Activated T-cell treated with anti-CD3 and anti-CD28 coated beads, Interleukin-2, amount 50 U/mL, for 72 hours (primary cell): ENCODE measurements at regions not wholly inside any gene's neighbourhood (a gene's known extent, or its start where the extent isn't known, plus 50 kb on each side); places are given as distances from the start of the nearest gene placed in this dataset.

Experiments
- ATAC-seq, 2 donors: fragments of 150-1000 bp; cut with Tn5 transposase; replicated peaks in 1 of 2; 2 replicates each; pipeline ENCODE4 v1.10.0; 2021; ENCODE audit warnings: moderate library complexity in 2 of 2, mild to moderate bottlenecking in 1 of 2
- DNase-seq, 2 donors: peaks; one replicate each; pipeline ENCODE4 v3.0.0; 2021 to 2022; ENCODE audit warnings: mixed read lengths in 1 of 2
- H3K27ac Mint-ChIP-seq: one replicate; pipeline ENCODE4 v1.8.0; 2022; ENCODE audit warnings: mild to moderate bottlenecking, moderate library complexity, mixed read lengths
- H3K27me3 Mint-ChIP-seq: one replicate; pipeline ENCODE4 v1.8.0; 2022; ENCODE audit warnings: low read depth, mixed read lengths
- H3K36me3 Mint-ChIP-seq, 2 donors: one replicate each; pipeline ENCODE4 v1.8.0; 2022; ENCODE audit warnings: mixed read lengths in 2 of 2, mild to moderate bottlenecking in 1 of 2; ENCODE audit not compliant: insufficient read depth in 2 of 2
- H3K4me1 Mint-ChIP-seq: one replicate; pipeline ENCODE4 v1.8.0; 2022; ENCODE audit warnings: low read depth, mixed read lengths
- H3K4me3 Mint-ChIP-seq, 2 donors: one replicate each; pipeline ENCODE4 v1.8.0; 2022; ENCODE audit warnings: mild to moderate bottlenecking in 2 of 2, mixed read lengths in 2 of 2, moderate library complexity in 2 of 2
- H3K9me3 Mint-ChIP-seq, 2 donors: one replicate each; pipeline ENCODE4 v1.8.0; 2022; ENCODE audit warnings: mixed read lengths in 2 of 2

GRCh38 chr18:22320771-22321170, 96.9 kb downstream of the CTAGE1 start:
- Mint-ChIP-seq H3K27ac (no peak overlapping the region), H3K9me3 (no peaks in the 10 kb centered on the region), H3K4me1 (no peaks in the 10 kb centered on the region), H3K36me3 (no peaks in the 10 kb centered on the region), H3K27me3 (no peaks in the 10 kb centered on the region), H3K4me3 (no peak overlapping the region)
- no peak for ATAC-seq
- DNase-seq, result no peak

GRCh38 chr18:22320155-22320554, 97.6 kb downstream of the CTAGE1 start:
- Mint-ChIP-seq H3K27ac (no peak overlapping the region), H3K9me3 (no peaks in the 10 kb centered on the region), H3K27me3 (no peaks in the 10 kb centered on the region), H3K36me3 (no peaks in the 10 kb centered on the region), H3K4me3 (no peak overlapping the region), H3K4me1 (no peaks in the 10 kb centered on the region)
- ATAC-seq (no peak), DNase-seq (no peak)

- Mint-ChIP-seq H3K27me3 (no peaks in the 10 kb centered on the region), H3K4me1 (no peaks in the 10 kb centered on the region), H3K9me3 (no peaks in the 10 kb centered on the region), H3K4me3 (no peak overlapping the region), H3K36me3 (no peaks in the 10 kb centered on the region), H3K27ac (no peak overlapping the region)
- DNase-seq (no peak), ATAC-seq (no peak)
Measured at GRCh38 chr18:22318745-22319407, 98.8 kb downstream of the CTAGE1 start.

GRCh38 chr18:22314420-22314819, 103.3 kb downstream of the CTAGE1 start:
- no peaks in the 10 kb centered on the region for H3K27me3 Mint-ChIP-seq

GRCh38 chr18:22314001-22314400, 103.7 kb downstream of the CTAGE1 start:
- no peaks in the 10 kb centered on the region for H3K27me3 Mint-ChIP-seq
- ATAC-seq, result no peak
- no peak overlapping the region for H3K27ac Mint-ChIP-seq
- peaks cover 0 to 3% of the 10 kb centered on the region in 2 donors for H3K9me3 Mint-ChIP-seq
- no peaks in the 10 kb centered on the region for H3K36me3 Mint-ChIP-seq
- no peaks in the 10 kb centered on the region for H3K4me1 Mint-ChIP-seq
- no peak overlapping the region for H3K4me3 Mint-ChIP-seq
- no peak for DNase-seq

More at GRCh38 chr18:22314420-22314819, 103.3 kb downstream of the CTAGE1 start:
- Mint-ChIP-seq H3K4me1 (no peaks in the 10 kb centered on the region), H3K36me3 (no peaks in the 10 kb centered on the region), H3K4me3 (no peak overlapping the region), H3K9me3 (peaks cover 0 to 3% of the 10 kb centered on the region in 2 donors), H3K27ac (no peak overlapping the region)
- no peak for DNase-seq
- no peak for ATAC-seq

GRCh38 chr18:22311301-22311700, 106.4 kb downstream of the CTAGE1 start:
- Mint-ChIP-seq H3K4me1 (no peaks in the 10 kb centered on the region), H3K27ac (no peak overlapping the region), H3K36me3 (no peaks in the 10 kb centered on the region), H3K4me3 (no peak overlapping the region), H3K27me3 (no peaks in the 10 kb centered on the region), H3K9me3 (peaks cover 0 to 3% of the 10 kb centered on the region in 2 donors)
- ATAC-seq, result no peak
- no peak for DNase-seq

- Mint-ChIP-seq H3K4me1 (no peaks in the 10 kb centered on the region), H3K4me3 (no peak overlapping the region), H3K27ac (no peak overlapping the region), H3K9me3 (peaks cover 0 to 3% of the 10 kb centered on the region in 2 donors), H3K27me3 (no peaks in the 10 kb centered on the region), H3K36me3 (no peaks in the 10 kb centered on the region)
- DNase-seq, result no peak
- ATAC-seq, result no peak
Measured at GRCh38 chr18:22309191-22309590, 108.5 kb downstream of the CTAGE1 start.

GRCh38 chr18:22307528-22307927, 110.2 kb downstream of the CTAGE1 start:
- H3K27ac Mint-ChIP-seq, result no peak overlapping the region
- no peaks in the 10 kb centered on the region for H3K4me1 Mint-ChIP-seq
- ATAC-seq, result no peak
- no peaks in the 10 kb centered on the region for H3K36me3 Mint-ChIP-seq
- no peak for DNase-seq
- H3K9me3 Mint-ChIP-seq, result no peaks in the 10 kb centered on the region
- no peaks in the 10 kb centered on the region for H3K27me3 Mint-ChIP-seq
- no peak overlapping the region for H3K4me3 Mint-ChIP-seq

- DNase-seq (no peak), ATAC-seq (no peak)
- no peaks in the 10 kb centered on the region for H3K4me1 Mint-ChIP-seq
- H3K27me3 Mint-ChIP-seq, result no peaks in the 10 kb centered on the region
- H3K9me3 Mint-ChIP-seq, result peaks cover 0 to under 1% of the 10 kb centered on the region in 2 donors
- H3K36me3 Mint-ChIP-seq, result no peaks in the 10 kb centered on the region
- H3K27ac Mint-ChIP-seq, result no peak overlapping the region
- H3K4me3 Mint-ChIP-seq, result no peak overlapping the region
Measured at GRCh38 chr18:22303927-22304326, 113.8 kb downstream of the CTAGE1 start.

- Mint-ChIP-seq H3K27me3 (no peaks in the 10 kb centered on the region), H3K9me3 (peaks cover 2 to 3% of the 10 kb centered on the region in 2 donors), H3K36me3 (no peaks in the 10 kb centered on the region), H3K4me1 (no peaks in the 10 kb centered on the region), H3K27ac (no peak overlapping the region), H3K4me3 (no peak overlapping the region)
- no peak for DNase-seq
- no peak for ATAC-seq
Measured at GRCh38 chr18:22302144-22302543, 115.6 kb downstream of the CTAGE1 start.

GRCh38 chr18:22300665-22301636, 116.8 kb downstream of the CTAGE1 start:
- no peak overlapping the region for H3K4me3 Mint-ChIP-seq
- no peaks in the 10 kb centered on the region for H3K36me3 Mint-ChIP-seq
- H3K9me3 Mint-ChIP-seq, result peaks cover 2 to 3% of the 10 kb centered on the region in 2 donors
- H3K27me3 Mint-ChIP-seq, result no peaks in the 10 kb centered on the region
- ATAC-seq (no peak), DNase-seq (no peak)
- H3K27ac Mint-ChIP-seq, result no peak overlapping the region
- no peaks in the 10 kb centered on the region for H3K4me1 Mint-ChIP-seq

GRCh38 chr18:22297008-22297407, 120.7 kb downstream of the CTAGE1 start:
- Mint-ChIP-seq H3K9me3 (peaks cover 2 to 3% of the 10 kb centered on the region in 2 donors), H3K36me3 (no peaks in the 10 kb centered on the region), H3K4me1 (no peaks in the 10 kb centered on the region), H3K27me3 (no peaks in the 10 kb centered on the region), H3K4me3 (no peak overlapping the region), H3K27ac (no peak overlapping the region)
- ATAC-seq, result peak in 1 of 2 donors; percentile 44
- no peak for DNase-seq

GRCh38 chr18:22296304-22296703, 121.4 kb downstream of the CTAGE1 start:
- Mint-ChIP-seq H3K4me1 (no peaks in the 10 kb centered on the region), H3K27me3 (no peaks in the 10 kb centered on the region), H3K9me3 (peaks cover 2 to 3% of the 10 kb centered on the region in 2 donors), H3K27ac (no peak overlapping the region), H3K4me3 (no peak overlapping the region), H3K36me3 (no peaks in the 10 kb centered on the region)
- DNase-seq (no peak), ATAC-seq (no peak)
